Esophagus mucosa (tissue), 1 donor: ENCODE measurements at regions not wholly inside any gene's neighbourhood (a gene's known extent, or its start where the extent isn't known, plus 50 kb on each side); places are given as distances from the start of the nearest gene placed in this dataset.
A peak's percentile ranks its signal among the peaks of the same experiment; 100 is the strongest.
"Not testable (repeated sequence)": the region's sequence is repeated elsewhere in the genome, so short reads cannot be mapped to it uniquely, and the experiment has no call there.

Experiments used
- ATAC-seq: fragments of 200-7000 bp; cut with Tn5 transposase; one replicate; pipeline ENCODE4 v1.9.1; 2020
- donor health status: DM: yes; HTN: yes; CAD: no.

DNA sequence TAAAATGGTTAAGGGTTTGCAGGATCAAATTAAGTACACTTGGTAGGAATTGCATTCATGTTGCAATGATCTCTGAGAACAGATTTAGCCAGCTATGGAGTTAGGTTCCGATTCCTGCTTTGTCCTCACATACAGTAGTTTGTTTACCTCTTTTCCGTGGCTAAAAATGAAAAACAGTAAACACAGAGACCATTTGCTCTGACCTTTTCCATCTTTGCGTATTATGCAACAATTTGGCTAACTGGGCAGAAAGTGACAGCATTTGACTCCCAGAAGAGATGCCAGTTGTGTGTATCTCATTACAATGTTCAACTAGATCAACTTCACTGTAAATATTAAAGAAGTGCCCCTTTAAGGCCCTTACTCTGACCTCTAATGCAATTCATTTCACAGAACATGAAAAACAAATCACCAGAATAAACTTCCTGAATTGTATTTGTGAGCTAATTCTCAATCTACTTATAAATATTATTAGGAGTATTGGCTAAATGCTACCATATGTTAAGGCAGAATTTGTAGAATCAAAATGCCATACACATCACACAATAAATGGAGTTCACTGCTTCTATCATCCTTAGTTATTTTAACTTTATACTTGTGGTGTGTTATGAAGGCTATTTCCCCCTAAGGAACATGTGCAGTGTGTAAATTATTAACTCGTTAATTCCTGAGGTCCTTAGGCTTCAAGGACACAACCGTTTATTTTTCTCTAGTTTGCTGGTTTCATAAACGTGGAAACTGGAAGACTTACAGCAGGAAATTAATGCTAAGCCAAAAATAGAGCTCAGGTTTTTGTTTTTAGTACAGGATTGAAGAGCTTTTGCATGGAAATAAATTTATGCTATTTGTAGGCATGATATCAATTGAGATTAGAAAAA lies 380.7 kb upstream of the CITED2 start:
- ATAC-seq = no peak

DNA sequence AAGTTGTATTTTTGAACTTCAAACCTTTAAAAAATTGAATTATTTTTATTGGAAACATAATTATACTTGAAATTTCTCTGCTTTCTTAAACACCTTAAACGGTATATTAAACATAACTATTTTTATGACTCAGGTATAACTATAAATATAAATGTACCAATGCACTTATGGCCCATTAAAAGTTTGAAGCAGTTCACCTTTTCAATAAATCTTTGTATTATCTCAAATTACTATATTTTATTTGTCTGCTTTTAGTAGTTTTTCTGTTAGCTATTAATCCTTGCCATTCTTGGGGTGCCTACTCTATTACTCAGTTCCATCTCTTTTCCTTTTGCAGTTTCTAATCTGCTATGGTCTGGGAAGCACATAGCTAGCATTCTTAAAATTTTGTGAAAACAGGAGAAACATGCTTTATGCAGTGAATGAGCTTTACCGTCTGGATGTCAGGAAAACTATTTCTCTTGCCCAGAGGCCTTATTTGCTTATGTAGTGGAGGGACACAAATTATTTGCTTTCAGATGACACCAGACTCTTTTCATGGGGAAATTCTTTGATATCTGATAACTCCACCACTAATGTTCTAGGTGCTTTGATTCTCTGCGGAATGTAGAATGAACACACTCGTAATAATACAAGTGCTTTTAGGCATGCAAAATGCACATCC lies 378.9 kb upstream of the CITED2 start:
- ATAC-seq = no peak

DNA sequence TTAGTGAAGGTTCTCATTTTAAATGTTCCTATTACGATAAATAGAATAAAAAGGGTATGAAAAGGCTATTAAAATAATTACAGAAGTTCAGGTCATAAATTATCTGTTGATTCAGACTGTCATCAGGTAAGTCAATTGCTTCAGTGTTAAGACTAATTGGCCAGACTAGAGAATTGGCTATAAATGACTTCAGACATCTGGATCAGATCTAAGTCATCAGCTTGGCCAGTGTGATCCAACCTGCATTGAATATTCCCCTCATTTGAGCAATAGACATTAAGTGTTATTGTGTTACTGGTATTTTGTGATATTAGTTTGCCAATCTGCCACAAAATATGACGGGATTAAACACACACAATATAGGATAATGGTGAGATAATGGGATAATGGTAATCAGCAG lies 377.6 kb upstream of the CITED2 start:
- no peak for ATAC-seq

DNA sequence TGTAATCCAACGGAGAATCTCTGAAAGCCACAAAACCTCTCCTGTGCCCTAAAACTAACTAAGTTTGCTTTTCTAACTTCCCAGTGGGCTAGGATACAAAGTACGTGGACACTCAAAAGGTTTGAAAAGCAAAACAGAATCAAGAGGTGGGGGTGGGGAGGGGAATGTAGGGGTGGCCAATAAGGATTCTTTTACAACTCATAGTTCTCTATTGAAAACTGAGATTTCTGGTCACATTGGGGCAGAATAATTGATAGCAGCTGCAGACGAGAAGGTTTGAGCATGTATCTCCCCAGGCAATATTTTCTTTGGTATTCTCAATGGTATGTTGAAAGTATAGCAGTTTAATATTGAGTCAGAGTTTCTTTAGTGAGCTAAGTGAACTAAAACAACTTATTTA lies 376.7 kb upstream of the CITED2 start:
- ATAC-seq = no peak

DNA sequence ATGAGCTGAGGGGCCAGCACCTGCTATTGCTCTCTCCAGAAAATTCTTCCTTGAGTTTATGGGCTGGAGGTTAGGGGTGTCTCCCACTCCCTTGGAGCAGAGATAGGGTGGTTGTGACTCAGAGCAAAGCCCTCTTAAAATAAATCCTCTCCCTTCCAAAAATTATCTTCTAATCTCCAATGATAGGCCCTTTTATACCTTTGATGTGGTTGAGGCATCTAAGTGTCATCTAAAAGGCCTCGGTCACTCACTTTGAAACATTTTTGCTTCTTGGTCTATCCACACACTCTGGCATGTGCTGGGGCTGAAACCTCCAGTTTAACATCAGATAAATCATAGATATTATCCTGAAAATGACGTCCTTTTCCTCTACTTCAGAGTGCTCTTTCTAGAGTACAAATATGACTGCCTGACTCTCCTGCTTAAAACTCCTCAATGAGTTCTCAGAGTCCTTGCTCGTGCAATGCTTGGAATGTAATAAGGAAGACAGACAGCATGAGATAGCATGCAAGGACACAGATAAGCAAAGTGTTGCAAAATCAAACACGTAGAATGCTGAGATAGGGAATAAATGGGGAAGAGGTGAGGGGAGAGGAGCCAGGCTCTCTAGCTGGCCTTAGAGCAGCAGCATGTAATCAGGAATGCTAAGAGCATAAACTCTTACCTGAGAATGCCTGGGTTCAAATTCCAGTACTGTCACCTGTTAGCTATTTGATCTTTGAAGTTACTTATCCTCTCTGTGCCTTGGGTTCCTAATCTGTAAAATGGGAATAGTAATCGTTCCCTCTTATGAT lies 374.1 kb upstream of the CITED2 start:
- no peak for ATAC-seq

DNA sequence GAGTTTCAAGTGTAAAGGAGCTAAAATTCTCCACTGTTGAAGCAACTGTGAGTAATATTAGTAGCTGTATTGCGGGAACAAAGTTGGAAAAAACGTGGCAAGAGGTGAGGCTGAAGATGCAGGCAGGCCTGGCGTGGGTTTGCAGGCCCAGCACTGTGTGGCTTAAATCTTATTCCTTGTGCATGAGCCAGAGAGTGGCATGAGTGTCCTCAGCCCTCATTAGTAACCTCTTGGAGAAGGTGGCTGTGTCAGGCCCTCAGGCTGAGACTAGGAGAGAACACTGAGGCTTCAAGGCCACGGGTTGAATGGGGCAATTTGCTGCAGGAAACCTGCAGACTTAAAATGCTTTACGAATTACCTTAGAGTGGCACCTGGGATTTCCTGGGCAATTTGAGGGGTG lies 372.7 kb upstream of the CITED2 start:
- no peak for ATAC-seq

DNA sequence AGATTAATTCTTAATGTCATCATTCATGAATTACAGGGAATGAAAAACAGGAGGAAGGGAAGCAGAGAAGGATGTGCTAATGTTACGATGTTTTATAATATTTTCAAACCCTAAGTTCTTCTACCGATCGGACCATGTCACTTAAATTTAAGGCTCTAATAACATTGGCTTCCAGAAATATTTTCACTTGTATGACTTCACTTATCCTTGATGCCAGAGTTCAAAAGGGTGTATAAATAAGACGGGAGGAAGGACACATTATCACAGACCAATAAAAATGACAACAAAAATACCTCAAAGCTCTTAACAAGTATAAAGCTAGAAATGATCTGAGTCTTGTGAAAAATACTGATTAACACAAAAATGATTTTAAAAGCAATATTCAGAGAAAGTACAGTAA lies 370.4 kb upstream of the CITED2 start:
- no peak for ATAC-seq

DNA sequence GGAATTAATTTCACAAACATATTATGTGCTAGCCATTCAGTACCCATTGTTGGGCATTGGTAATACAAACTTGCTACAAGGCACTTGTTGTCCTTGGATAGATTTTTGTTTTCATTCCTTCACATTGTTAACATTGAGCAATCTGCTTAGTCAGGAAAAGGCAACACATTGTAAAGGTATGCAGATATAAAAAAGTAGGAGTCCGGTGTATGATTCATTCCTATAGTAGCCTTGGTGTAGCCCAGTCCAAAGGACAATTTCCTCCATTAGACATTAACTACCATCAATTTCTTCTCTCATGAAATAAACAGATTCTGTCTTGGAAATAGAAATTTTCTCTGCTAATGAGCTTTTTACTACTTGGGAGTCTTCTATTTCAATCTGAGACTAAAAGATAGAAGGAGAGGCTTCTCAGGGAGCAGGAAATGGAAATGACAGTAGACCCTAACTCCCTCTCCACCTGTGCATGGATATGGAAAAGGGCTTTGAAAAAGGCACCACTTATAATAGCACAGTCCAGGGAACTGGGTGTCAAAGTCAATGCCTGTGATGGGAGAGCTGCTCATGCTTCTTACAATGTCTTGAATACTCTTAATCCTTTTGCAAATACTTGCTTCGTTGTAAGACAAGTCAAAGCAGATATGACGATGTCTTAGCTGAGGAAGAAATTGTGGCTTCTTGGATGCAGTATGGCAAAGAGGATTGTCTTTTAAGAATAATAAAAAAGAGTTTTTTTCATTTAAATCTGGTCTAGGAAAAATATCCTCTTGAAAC lies 369.4 kb upstream of the CITED2 start:
- peak; percentile 94 for ATAC-seq

DNA sequence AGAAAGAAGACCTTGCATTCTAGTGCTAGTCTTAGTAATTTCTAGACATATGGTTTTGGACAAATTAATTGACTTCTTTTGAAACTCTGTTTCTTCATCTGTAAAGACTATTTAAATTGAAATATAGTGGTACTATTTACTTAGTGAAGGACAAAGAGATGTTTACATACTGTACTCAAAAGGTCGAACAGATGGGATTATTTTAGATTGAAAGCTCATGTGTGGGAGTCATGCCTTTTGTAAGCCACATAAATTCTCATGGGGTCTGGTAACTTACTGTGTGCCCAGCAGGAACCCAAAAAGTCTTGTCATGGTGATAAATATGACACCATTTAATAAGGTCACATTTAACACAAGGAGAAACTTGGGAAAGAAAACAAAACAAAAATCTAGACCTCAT lies 368.2 kb upstream of the CITED2 start:
- no peak for ATAC-seq

DNA sequence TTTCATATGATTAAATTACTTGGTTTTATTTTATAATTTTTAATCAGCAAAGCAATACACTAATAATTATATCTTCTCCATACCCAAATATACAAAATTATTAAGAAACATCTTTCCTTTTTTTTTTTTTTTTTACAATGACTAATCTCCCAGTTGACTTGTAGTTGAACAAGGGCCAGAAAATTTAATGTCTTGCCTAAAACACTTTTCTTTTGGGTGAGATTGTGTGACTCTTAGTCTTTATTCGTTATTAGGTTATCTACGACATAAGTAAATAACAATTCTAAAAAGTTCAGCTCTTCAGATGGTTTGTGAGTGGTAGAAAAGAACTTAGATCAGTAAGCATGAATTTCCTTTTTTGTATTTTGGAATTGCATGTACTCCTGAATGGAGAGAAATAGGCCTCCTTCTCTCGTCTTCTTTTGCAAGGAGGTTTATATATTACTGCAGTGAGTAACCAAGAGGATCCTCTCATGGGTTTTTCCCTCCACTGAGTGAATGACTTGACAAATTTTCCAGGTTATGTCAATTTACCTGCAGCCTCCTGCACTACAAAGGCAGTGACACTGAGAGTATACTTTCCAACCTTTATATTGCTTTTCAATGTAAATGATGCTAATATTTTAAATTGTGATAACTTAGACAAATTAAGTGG lies 364.5 kb upstream of the CITED2 start:
- ATAC-seq = no peak

DNA sequence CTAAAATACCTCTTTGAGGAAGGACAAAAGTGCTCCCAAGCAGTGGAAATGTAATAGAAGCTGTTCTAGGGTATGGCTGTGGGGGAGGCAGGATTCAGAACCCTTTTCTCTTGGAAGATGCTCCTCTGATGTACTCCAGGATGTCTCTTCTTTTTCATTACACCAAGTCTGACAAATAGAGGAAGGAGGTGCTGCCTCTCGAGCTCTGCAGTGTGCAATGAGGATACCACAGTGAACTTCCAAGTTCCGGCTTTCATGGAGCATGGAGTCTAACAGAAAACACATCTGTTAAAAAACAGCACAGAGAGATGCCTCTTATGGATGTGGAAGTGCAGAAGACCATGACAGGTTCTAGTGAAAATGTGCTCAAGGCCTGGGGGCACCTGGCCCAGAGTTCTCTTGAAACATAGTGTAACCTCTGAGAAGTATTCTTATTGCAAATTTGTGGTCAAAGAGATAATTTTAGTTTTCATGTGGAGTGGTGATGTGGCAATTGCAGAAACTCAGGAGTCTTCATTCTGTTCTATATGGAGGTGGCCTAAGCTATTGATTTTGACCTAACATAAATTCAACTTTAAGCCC lies 362.0 kb upstream of the CITED2 start:
- ATAC-seq = no peak

DNA sequence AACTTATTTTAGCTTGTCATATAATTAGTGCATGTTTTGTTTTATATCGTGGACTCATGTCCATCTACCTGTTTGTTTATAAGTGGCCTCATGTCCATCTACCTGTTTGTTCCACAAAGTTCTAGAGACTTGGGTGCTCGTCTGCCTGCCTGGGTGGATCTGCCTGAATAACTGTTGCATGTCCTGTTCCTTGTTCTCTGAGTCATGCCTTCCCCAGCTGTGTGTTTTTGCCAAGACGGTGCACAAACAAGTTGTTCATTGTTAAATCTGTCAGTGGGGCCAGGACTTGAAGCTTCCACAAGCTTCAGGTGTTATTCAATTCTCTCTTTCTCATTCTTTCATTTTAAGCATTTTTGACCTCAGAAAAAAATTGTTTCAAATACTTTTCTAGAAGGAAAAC lies 358.0 kb upstream of the CITED2 start:
- ATAC-seq = peak; percentile 78

DNA sequence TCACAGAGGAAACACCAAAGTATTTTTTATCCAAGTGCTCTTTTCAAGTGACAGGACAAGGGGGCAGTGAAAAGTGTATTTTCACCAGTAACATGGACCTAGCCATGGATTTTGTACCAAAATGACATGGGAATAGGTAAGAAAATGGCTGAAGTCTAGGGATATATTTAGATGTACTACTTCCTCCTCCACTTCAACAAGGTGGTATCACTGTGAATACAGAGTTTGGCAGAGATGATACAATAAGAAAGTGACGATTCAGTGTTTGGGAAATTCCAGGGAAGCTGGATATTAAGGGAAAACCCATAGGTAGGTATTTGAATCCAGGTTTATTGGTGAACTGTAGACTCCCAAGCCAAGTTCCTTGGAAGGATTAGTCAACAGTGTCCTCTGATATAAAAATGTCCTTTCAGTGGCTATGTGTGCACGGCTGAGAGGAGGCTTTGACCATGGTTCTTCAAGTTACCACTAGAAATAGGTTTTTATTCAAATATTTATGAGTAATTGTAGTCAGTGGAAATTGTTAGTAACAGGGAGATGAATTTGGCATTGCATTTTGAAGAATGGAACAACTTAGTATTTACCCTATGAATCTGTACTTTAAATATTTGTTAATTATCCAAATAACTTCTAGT lies 356.0 kb upstream of the CITED2 start:
- no peak for ATAC-seq

DNA sequence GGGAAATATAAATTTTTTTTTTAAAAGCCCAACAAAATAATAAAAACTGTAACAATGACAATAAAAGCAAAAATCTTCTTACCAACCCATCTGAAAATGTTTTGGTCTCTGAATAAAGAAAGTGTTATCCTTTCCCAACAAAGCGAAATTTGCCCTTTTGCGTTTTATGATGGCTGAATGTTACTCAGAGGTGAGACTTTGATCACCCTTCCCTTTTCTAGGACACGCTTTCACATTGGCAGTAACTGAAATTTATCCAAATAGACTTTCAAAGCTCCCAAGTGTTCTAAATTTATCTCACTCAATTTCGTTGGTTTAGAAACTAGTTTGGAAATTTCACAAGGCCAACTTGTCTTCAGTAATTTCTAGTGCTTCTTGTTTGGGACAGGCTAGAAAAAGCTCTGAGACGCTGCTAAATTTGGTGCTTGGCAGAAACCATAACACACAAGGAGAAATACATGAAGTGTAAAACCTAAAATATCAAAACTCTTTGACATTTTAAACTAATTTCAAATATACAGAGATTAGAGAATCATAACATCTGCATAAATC lies 354.5 kb upstream of the CITED2 start:
- ATAC-seq = no peak

DNA sequence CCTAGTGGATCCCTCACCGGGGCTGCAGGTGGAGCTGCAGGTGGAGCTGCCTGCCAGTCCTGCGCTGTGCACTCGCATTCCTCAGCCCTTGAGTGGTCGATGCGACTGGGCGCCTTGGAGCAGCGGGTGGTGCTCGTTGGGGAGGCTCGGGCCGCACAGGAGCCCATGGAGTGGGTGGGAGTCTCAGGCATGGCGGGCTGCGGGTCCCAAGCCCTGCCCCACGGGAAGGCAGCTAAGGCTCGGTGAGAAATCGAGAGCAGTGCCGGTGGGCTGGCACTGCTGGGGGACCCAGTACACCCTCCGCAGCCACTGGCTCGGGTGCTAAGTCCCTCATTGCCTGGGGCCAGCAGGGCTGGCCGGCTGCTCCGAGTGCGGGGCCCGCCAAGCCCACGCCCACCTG lies 351.8 kb upstream of the CITED2 start:
- not testable (repeated sequence) for ATAC-seq

DNA sequence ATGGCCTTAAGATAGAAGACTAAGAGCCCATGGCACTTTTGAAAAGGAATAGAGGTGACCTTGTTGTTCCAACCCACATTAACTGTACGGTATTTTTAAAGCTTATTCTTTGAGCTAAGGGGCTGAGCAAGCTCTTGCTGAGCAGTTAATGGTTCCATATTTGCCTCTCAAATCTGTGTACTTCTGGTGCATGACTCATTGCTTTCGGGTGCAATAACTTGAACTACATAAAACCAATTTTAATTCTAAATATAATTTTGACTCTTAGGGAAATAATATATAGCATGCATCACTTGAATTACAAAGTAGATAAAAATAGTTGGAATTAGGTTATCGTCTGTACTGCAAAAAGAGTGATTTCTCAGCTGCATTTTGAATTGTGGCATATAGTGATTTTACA lies 348.1 kb upstream of the CITED2 start:
- ATAC-seq = no peak

DNA sequence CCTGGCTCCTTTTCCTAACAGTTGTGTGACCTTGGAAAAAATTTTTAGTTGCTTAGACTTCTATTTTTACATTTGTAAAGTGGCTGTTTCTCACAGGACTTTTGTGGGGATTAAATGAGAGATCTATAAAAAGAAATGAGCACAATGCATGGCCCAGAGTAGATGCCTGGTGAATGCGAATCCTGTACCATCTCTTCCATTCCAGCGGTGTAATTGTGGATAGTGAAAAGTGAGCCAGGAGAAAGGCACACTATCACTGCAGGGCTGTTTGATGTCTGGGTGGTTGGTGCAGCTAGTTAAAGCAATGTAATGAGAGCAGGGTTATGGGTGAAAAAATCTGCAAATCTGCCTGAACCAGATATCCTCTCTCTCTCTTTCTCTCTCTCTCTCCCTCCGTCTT lies 347.5 kb upstream of the CITED2 start:
- no peak for ATAC-seq

DNA sequence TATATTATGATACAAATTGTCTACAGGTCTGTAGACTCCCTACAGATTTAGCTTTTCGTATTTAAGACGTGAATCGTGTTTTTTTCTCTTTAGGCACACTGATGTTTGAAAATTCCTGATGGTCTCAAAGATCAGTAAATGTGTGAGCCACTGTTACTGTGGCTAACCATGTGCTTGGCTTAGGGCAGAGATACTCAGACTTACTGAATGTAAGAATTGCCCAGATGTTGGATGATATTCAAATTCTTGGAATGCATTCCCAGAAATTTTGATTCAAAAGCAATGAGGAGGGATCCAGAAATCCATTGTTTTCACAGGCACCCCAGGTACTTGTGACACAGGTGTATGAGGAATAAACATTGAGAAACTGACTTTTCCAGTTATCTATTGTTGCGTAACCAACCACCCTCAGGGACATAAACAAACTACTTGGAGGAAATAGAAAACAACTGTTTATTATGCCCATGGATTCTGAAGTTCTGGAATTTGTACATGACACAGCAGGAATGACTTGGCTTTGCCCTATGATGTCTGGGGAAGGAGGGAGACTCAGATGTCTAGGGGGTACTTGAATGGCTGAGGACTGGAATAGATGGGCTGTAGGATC lies 339.6 kb upstream of the CITED2 start:
- ATAC-seq = no peak

DNA sequence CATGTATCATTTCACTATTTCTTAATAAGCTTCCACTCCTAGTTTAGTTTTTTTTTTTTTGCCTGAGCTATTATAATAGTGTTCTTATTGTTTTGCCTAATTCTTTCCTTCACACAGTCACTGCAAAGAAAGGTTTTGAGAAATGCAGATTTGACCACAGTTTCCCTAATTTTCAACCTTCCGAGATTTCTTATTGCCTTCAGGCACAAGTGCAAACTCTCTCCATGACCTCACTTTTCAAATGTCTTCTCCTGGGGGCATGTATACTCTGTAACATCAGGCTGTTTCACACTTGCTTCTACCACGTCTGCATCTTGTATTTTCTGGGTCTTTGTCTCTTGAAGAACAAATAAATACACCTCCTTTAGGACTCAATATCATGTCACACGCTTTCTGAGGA lies 339.0 kb upstream of the CITED2 start:
- no peak for ATAC-seq

DNA sequence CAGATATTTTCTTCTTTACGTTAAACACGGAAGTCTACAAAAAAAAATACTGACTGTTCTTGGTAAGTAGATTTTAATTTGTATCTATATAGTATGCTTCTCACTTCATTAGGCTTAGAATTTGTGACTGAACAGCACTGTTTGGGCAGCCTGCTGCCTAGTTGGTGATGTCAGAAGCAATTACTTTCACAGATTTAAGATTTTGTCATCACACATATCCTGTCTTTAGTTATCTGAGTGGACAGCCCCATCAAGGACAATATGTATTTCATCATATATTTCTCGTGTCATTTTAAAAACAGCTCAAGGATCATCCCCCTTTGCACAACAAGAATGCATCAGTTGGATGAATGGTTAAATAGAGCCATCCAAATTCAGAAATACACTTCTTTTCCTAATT lies 338.4 kb upstream of the CITED2 start:
- ATAC-seq = no peak
